HepG2 (cell line): ENCODE measurements at regions not wholly inside any gene's neighbourhood (a gene's known extent, or its start where the extent isn't known, plus 50 kb on each side); places are given as distances from the start of the nearest gene placed in this dataset.

ENCODE experiments used
- ATAC-seq: fragments of 200-7000 bp; cut with Tn5 transposase; 3 replicates; pipeline ENCODE4 v1.9.1; 2020; ENCODE audit warnings: mild to moderate bottlenecking, moderate library complexity
- BruUV-seq: library from RNA; stranded (reverse); fragments of 400-500 nt; replicated peaks from 2 replicates; lab custom pipeline; 2021; lab: Mats Ljungman, UMichigan
- CTCF ChIA-PET: fragments of 300-600 bp; formaldehyde crosslinking; extraction: SDS; loops from one replicate; lab custom pipeline; 2021; ENCODE audit warnings: low total read pairs, inconsistent platforms, low intra/inter-chr PET ratio; lab: Yijun Ruan, JAX
- POLR2A ChIA-PET: fragments of 350-600 bp; sonication (Branson Sonifier 250); formaldehyde crosslinking; loops from one replicate; lab custom pipeline; 2020; ENCODE audit warnings: antibody characterized with exemption, inconsistent platforms; lab: Yijun Ruan, JAX
- DNase-seq: peaks from one replicate; pipeline ENCODE4 v3.0.0-alpha.2; 2015; ENCODE audit warnings: low spot score
- FAIRE-seq: peaks from 3 replicates; lab custom pipeline; 2011; peaks lifted over from hg19 to GRCh38; lab: Jason Lieb, UNC
- H2AFZ ChIP-seq: one replicate; pipeline ENCODE4 v1.6.1; 2011; ENCODE audit warnings: low read length, inconsistent platforms
- H3K27ac ChIP-seq: fragments of 300-600 bp; 3 replicates; pipeline ENCODE4 v1.8.0; 2011; ENCODE audit warnings: mixed run types, mild to moderate bottlenecking, mixed read lengths, low read length, inconsistent platforms; ENCODE audit not compliant: insufficient read depth; ENCODE audit errors: extremely low read length
- H3K27me3 ChIP-seq, 2 experiments: fragments of 200-600 bp in 1 of 2; 2 replicates in 1 of 2; 3 replicates in 1 of 2; pipeline versions ENCODE4 v1.6.0 to v1.8.0; 2011; ENCODE audit warnings: low read length in 2 of 2, mild to moderate bottlenecking in 2 of 2, moderate library complexity in 2 of 2, inconsistent platforms in 1 of 2; ENCODE audit not compliant: insufficient read depth in 2 of 2, control insufficient read depth in 1 of 2
- H3K36me3 ChIP-seq, 2 experiments: fragments of 200-600 bp in 1 of 2; replicated peaks in 1 of 2; 2 replicates in 1 of 2; 3 replicates in 1 of 2; pipeline versions ENCODE4 v1.5.1 to v1.8.0; 2011; ENCODE audit warnings: low read length in 2 of 2, inconsistent platforms in 1 of 2; ENCODE audit not compliant: insufficient read depth in 2 of 2, control insufficient read depth in 1 of 2
- H3K4me1 ChIP-seq: 2 replicates; pipeline ENCODE4 v1.5.1; 2012; ENCODE audit warnings: low read length, inconsistent platforms; ENCODE audit not compliant: insufficient read depth
- H3K4me2 ChIP-seq: 2 replicates; pipeline ENCODE4 v1.6.0; 2011; ENCODE audit warnings: low read depth, low read length, inconsistent platforms
- H3K4me3 ChIP-seq, 3 experiments: fragments of 200-600 bp in 1 of 3; sonication (generic), shearing (Covaris generic) in 1 of 3; replicated peaks in 1 of 3; 2 replicates each; pipeline ENCODE4 v1.5.1; 2011 to 2016; ENCODE audit warnings: low read length in 3 of 3, inconsistent platforms in 2 of 3, low read depth in 2 of 3, mild to moderate bottlenecking in 2 of 3, control low read depth in 1 of 3, mixed read lengths in 1 of 3; ENCODE audit not compliant: insufficient read depth in 1 of 3
- H3K79me2 ChIP-seq: one replicate; pipeline ENCODE4 v1.6.1; 2011; ENCODE audit warnings: low read length, inconsistent platforms; ENCODE audit not compliant: insufficient read depth
- H3K9ac ChIP-seq: 2 replicates; pipeline ENCODE4 v1.6.0; 2011; ENCODE audit warnings: mild to moderate bottlenecking, low read depth, low read length, inconsistent platforms; ENCODE audit not compliant: insufficient read depth
- H3K9me3 ChIP-seq: 2 replicates; pipeline ENCODE4 v1.5.1; 2012; ENCODE audit warnings: mild to moderate bottlenecking, low read length
- H4K20me1 ChIP-seq: 2 replicates; pipeline ENCODE4 v1.6.0; 2011; ENCODE audit warnings: inconsistent platforms, mild to moderate bottlenecking, low read length, moderate library complexity; ENCODE audit not compliant: insufficient read depth
- CENPT ChIP-seq: sonication (generic); formaldehyde crosslinking; IDR thresholded peaks from 2 replicates; pipeline ENCODE4 v1.8.0; 2022; ENCODE audit warnings: low read depth, mild to moderate bottlenecking, moderate library complexity, missing genetic modification reagents
- CREM ChIP-seq, 2 experiments: sonication (generic) in 1 of 2; formaldehyde crosslinking in 1 of 2; IDR thresholded peaks; 2 replicates each; pipeline versions ENCODE4 v1.4.0 to v1.6.1; 2016 to 2020; ENCODE audit warnings: antibody characterized with exemption in 1 of 2, mild to moderate bottlenecking in 1 of 2, missing genetic modification reagents in 1 of 2
- REXO4 ChIP-seq: sonication (generic); formaldehyde crosslinking; IDR thresholded peaks from 2 replicates; pipeline ENCODE4 v1.8.0; 2022; ENCODE audit warnings: missing genetic modification reagents, mild to moderate bottlenecking, borderline replicate concordance
- ZNF749 ChIP-seq: sonication (generic); formaldehyde crosslinking; IDR thresholded peaks from 2 replicates; pipeline ENCODE4 v1.8.0; 2022; ENCODE audit warnings: mild to moderate bottlenecking, missing genetic modification reagents, moderate library complexity, borderline replicate concordance
- ZSCAN25 ChIP-seq: sonication (generic); formaldehyde crosslinking; IDR thresholded peaks from 2 replicates; pipeline ENCODE4 v1.8.0; 2022; ENCODE audit warnings: mild to moderate bottlenecking, missing genetic modification reagents
- WGBS: methylation state at CpG from one replicate; pipeline ENCODE4 v1.1.6; 2017; ENCODE audit warnings: low lambda C conversion rate; 5-methylcytosine and 5-hydroxymethylcytosine counted together
- in situ Hi-C: cut with HindIII; loops from 2 replicates; pipeline ENCODE4 v1.10.0; 2017; ENCODE audit warnings: low pct_unique_long_range_greater_than_20kb; ENCODE audit not compliant: extremely low pct_ligation_motif_present
- intact Hi-C: fragments of 100-400 bp; cut with micrococcal nuclease; formaldehyde crosslinking; loops from one replicate; pipeline ENCODE4 v1.10.0; 2022; ENCODE audit not compliant: unreplicated experiment
- TF ChIP-seq, protein P1 (sequence below): sonication (generic); formaldehyde crosslinking; IDR thresholded peaks from 2 replicates; pipeline ENCODE4 v1.4.0; 2020; ENCODE audit warnings: missing genetic modification reagents, low read depth, mild to moderate bottlenecking, borderline replicate concordance
- TF ChIP-seq, protein P2 (sequence below): sonication (generic); formaldehyde crosslinking; IDR thresholded peaks from 2 replicates; pipeline ENCODE4 v1.4.0; 2020; ENCODE audit warnings: missing genetic modification reagents, mild to moderate bottlenecking, borderline replicate concordance
- TF ChIP-seq, protein P3 (sequence below): sonication (generic); formaldehyde crosslinking; IDR thresholded peaks from 2 replicates; pipeline ENCODE4 v1.5.1; 2020; ENCODE audit warnings: mild to moderate bottlenecking, missing genetic modification reagents, borderline replicate concordance
- TF ChIP-seq, protein P4 (sequence below): sonication (generic); formaldehyde crosslinking; IDR thresholded peaks from 2 replicates; pipeline ENCODE4 v1.5.0; 2020; ENCODE audit warnings: missing genetic modification reagents, mild to moderate bottlenecking, borderline replicate concordance

DNA sequence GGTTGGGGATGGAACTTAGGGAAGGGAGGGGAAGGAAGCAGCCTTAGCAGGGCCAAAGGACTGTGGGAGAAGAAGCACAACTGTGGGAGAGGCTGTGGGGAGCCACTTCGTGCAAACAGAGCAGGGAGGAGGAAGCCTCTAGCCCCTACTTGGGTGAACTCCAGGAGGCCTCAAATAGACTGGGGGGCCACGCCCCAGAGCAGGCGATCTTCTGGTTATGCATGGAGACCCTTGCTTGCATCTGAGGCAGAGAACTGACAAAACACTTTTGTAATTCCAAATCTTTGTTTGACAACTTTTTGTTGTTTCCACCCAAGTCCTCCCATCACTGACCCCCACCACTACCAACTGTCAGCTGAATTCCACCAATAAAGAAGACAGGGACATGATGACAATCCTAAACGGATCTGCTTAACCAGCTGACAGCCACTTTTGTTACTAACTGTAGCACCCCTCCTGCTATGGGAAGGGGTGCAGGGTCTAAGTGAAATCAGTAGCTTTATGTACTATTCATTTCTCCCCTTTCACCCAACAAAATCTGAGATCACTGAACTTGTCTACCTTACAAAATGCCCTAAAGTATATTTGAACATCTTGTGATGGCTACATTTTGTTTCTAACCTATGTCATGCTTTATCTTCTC is 80.5 kb upstream of the CPO start:
- ATAC-seq (no peak), FAIRE-seq (no peak), DNase-seq (no peak)
- TF ChIP-seq ZNF749 (CRISPR knock-in tag) (no peak), CENPT (CRISPR knock-in tag) (no peak), ZSCAN25 (no peak), REXO4 (CRISPR knock-in tag) (no peak), CREM (IDR thresholded peaks at IDR 0.05) (no peak), CREM (CRISPR knock-in tag; IDR thresholded peaks at IDR 0.05) (no peak)
- TF ChIP-seq, protein P1, sequence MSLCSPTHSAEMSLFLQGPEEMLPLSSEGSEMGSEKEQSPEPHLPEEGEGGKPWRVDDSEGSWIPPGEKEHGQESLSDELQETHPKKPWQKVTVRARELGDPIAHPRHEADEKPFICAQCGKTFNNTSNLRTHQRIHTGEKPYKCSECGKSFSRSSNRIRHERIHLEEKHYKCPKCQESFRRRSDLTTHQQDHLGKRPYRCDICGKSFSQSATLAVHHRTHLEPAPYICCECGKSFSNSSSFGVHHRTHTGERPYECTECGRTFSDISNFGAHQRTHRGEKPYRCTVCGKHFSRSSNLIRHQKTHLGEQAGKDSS (CRISPR knock-in tag): no peak
- TF ChIP-seq, protein P2, sequence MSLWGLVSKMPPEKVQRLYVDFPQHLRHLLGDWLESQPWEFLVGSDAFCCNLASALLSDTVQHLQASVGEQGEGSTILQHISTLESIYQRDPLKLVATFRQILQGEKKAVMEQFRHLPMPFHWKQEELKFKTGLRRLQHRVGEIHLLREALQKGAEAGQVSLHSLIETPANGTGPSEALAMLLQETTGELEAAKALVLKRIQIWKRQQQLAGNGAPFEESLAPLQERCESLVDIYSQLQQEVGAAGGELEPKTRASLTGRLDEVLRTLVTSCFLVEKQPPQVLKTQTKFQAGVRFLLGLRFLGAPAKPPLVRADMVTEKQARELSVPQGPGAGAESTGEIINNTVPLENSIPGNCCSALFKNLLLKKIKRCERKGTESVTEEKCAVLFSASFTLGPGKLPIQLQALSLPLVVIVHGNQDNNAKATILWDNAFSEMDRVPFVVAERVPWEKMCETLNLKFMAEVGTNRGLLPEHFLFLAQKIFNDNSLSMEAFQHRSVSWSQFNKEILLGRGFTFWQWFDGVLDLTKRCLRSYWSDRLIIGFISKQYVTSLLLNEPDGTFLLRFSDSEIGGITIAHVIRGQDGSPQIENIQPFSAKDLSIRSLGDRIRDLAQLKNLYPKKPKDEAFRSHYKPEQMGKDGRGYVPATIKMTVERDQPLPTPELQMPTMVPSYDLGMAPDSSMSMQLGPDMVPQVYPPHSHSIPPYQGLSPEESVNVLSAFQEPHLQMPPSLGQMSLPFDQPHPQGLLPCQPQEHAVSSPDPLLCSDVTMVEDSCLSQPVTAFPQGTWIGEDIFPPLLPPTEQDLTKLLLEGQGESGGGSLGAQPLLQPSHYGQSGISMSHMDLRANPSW (CRISPR knock-in tag): no peak
- TF ChIP-seq, protein P3, sequence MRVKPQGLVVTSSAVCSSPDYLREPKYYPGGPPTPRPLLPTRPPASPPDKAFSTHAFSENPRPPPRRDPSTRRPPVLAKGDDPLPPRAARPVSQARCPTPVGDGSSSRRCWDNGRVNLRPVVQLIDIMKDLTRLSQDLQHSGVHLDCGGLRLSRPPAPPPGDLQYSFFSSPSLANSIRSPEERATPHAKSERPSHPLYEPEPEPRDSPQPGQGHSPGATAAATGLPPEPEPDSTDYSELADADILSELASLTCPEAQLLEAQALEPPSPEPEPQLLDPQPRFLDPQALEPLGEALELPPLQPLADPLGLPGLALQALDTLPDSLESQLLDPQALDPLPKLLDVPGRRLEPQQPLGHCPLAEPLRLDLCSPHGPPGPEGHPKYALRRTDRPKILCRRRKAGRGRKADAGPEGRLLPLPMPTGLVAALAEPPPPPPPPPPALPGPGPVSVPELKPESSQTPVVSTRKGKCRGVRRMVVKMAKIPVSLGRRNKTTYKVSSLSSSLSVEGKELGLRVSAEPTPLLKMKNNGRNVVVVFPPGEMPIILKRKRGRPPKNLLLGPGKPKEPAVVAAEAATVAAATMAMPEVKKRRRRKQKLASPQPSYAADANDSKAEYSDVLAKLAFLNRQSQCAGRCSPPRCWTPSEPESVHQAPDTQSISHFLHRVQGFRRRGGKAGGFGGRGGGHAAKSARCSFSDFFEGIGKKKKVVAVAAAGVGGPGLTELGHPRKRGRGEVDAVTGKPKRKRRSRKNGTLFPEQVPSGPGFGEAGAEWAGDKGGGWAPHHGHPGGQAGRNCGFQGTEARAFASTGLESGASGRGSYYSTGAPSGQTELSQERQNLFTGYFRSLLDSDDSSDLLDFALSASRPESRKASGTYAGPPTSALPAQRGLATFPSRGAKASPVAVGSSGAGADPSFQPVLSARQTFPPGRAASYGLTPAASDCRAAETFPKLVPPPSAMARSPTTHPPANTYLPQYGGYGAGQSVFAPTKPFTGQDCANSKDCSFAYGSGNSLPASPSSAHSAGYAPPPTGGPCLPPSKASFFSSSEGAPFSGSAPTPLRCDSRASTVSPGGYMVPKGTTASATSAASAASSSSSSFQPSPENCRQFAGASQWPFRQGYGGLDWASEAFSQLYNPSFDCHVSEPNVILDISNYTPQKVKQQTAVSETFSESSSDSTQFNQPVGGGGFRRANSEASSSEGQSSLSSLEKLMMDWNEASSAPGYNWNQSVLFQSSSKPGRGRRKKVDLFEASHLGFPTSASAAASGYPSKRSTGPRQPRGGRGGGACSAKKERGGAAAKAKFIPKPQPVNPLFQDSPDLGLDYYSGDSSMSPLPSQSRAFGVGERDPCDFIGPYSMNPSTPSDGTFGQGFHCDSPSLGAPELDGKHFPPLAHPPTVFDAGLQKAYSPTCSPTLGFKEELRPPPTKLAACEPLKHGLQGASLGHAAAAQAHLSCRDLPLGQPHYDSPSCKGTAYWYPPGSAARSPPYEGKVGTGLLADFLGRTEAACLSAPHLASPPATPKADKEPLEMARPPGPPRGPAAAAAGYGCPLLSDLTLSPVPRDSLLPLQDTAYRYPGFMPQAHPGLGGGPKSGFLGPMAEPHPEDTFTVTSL (CRISPR knock-in tag): no peak
- TF ChIP-seq, protein P4, sequence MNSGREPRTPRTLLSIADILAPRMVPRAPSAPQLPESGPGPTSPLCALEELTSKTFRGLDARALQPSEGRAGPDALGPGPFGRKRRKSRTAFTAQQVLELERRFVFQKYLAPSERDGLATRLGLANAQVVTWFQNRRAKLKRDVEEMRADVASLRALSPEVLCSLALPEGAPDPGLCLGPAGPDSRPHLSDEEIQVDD (CRISPR knock-in tag): no peak
- intact Hi-C loops: no loop called here
- WGBS: 23% methylated on average over 4 of the region's 4 CpGs
- no TSS peak for BruUV-seq
- Histone ChIP-seq H3K4me3 (no peak overlapping the region), H3K27ac (no peak overlapping the region), H3K4me1 (no peaks in the 10 kb centered on the region), H2AFZ (no peak overlapping the region), H3K9me3 (no peaks in the 10 kb centered on the region), H3K36me3 (no peaks in the 10 kb centered on the region), H3K9ac (no peak overlapping the region), H3K79me2 (no peaks in the 10 kb centered on the region), H3K4me2 (no peak overlapping the region), H4K20me1 (no peaks in the 10 kb centered on the region), H3K27me3 (no peaks in the 10 kb centered on the region; a peak in 1 of 5 replicates)
- in situ Hi-C loops: no loop called here
- CTCF ChIA-PET: no interaction called here
- POLR2A ChIA-PET: no interaction called here
